ENCODE measurements at regions not wholly inside any gene's neighbourhood (a gene's known extent, or its start where the extent isn't known, plus 50 kb on each side); places are given as distances from the start of the nearest gene placed in this dataset.

DNA sequence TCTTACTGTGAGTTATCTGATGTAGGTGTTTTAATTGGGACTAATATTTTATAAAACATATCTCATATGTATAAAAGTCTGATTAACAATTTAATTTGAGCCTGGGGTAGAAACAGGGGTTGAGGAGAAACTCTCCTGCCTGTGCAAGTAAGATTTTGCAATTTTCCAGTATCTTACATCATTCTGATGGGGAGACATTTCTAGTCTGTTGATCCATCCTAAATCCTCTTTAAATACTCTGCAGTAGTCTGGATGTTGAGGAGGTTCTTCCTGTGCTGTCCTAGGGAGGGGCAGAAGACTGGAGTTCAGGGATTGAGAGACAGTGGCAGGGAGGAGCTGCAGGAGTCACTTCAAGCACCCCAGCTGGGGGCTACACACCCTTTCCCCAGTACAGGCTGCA lies 287.8 kb downstream of the ADGRD1 start:
- Histone ChIP-seq H4K91ac (replicated peaks; ENCODE audit: insufficient read length, low read length) (no peak overlapping the region), H2BK15ac (ENCODE audit: low read length) (no peak overlapping the region), H3K27me3 (replicated peaks in 1 of 4; ENCODE audit: control insufficient read depth in 3 of 4, extremely low read depth in 1 of 4, insufficient read depth in 3 of 4, low read length in 3 of 4) (peaks cover 0 to 2% (median 1%) of the 10 kb centered on the region in 4 experiments; a peak in 3 of 7 replicates), H3K14ac (ENCODE audit: insufficient read length) (no peak overlapping the region), H4K5ac (ENCODE audit: insufficient read length, low read depth, low read length) (no peak overlapping the region), H3K36me3 (ENCODE audit: control insufficient read depth in 2 of 4, insufficient read depth in 4 of 4, low read length in 3 of 4) (no peaks in the 10 kb centered on the region), H2BK120ac (replicated peaks; ENCODE audit: low read depth, low read length) (no peak overlapping the region), H3K4me3 (ENCODE audit: extremely low read depth in 1 of 4, insufficient read depth in 2 of 4, low read depth in 3 of 4, low read length in 4 of 4) (no peak overlapping the region), H3K23me2 (ENCODE audit: low read depth, low read length) (no peaks in the 10 kb centered on the region), H3K9me3 (ENCODE audit: insufficient read depth in 2 of 2, low read depth in 1 of 2, low read length in 1 of 2) (peaks cover 5 to 7% of the 10 kb centered on the region in 2 experiments; a peak in 3 of 4 replicates), H3K4me1 (replicated peaks in 1 of 4; ENCODE audit: control insufficient read depth in 3 of 4, insufficient read depth in 4 of 4, low read length in 3 of 4) (no peaks in the 10 kb centered on the region), H4K20me1 (replicated peaks in 1 of 2; ENCODE audit: control insufficient read depth in 1 of 2, insufficient read depth in 2 of 2, low read length in 2 of 2) (no peaks in the 10 kb centered on the region), H3K9ac (replicated peaks in 1 of 4; ENCODE audit: extremely low read depth in 1 of 4, low read depth in 3 of 4, low read length in 3 of 4) (no peak overlapping the region), H2AFZ (ENCODE audit: low read length) (no peak overlapping the region), H3K79me2 (ENCODE audit: control insufficient read depth in 1 of 2, insufficient read depth in 2 of 2, low read length in 2 of 2) (no peaks in the 10 kb centered on the region), H2AK5ac (ENCODE audit: low read depth, low read length) (no peak overlapping the region), H3K79me1 (ENCODE audit: low read depth, low read length) (no peaks in the 10 kb centered on the region), H3K56ac (replicated peaks; ENCODE audit: insufficient read length, low read depth, low read length) (no peak overlapping the region), H3K4ac (replicated peaks; ENCODE audit: insufficient read length, low read depth, low read length) (no peak overlapping the region), H3K27ac (ENCODE audit: low read depth, low read length) (no peak overlapping the region), H3K18ac (ENCODE audit: extremely low read depth, low read length) (no peak overlapping the region), H2BK12ac (ENCODE audit: low read depth, low read length) (no peak overlapping the region), H2BK20ac (ENCODE audit: low read length) (no peak overlapping the region), H4K8ac (ENCODE audit: extremely low read depth, insufficient read depth, low read length) (no peak overlapping the region), H3K23ac (ENCODE audit: insufficient read length) (no peak overlapping the region), H2BK5ac (ENCODE audit: low read depth, low read length) (no peak overlapping the region), H3K4me2 (ENCODE audit: insufficient read depth in 1 of 2, low read depth in 2 of 2, low read length in 2 of 2) (no peak overlapping the region)
- no peak for TF ChIP-seq YY1 (IDR thresholded peaks at IDR 0.05; ENCODE audit: low read depth, low read length)
- TF ChIP-seq TAF1 (IDR thresholded peaks at IDR 0.05; ENCODE audit: low read depth, low read length) = no peak
- TF ChIP-seq JUN (IDR thresholded peaks at IDR 0.05; ENCODE audit: low read depth, low read length) = no peak
- no peak for TF ChIP-seq SP4 (IDR thresholded peaks at IDR 0.05; ENCODE audit: low read length)
- no peak for TF ChIP-seq HDAC2 (IDR thresholded peaks at IDR 0.05; ENCODE audit: borderline replicate concordance in 1 of 2, low read depth in 2 of 2, low read length in 2 of 2)
- TF ChIP-seq GABPA (IDR thresholded peaks at IDR 0.05; ENCODE audit: borderline replicate concordance, insufficient read depth, low read length) = no peak
- TF ChIP-seq FOSL1 (IDR thresholded peaks at IDR 0.05; ENCODE audit: insufficient read depth, low read depth, low read length) = no peak
- no peak for TF ChIP-seq ASH2L (IDR thresholded peaks at IDR 0.05; ENCODE audit: low read length)
- TF ChIP-seq CREB1 (IDR thresholded peaks at IDR 0.05) = no peak
- TF ChIP-seq BRCA1 (IDR thresholded peaks at IDR 0.05; ENCODE audit: low read depth, low read length) = no peak
- no peak for TF ChIP-seq TEAD4 (IDR thresholded peaks at IDR 0.05; ENCODE audit: low read depth, low read length)
- no peak for TF ChIP-seq BCL11A (IDR thresholded peaks at IDR 0.05; ENCODE audit: low read depth in 2 of 2, low read length in 2 of 2)
- TF ChIP-seq, protein P1, sequence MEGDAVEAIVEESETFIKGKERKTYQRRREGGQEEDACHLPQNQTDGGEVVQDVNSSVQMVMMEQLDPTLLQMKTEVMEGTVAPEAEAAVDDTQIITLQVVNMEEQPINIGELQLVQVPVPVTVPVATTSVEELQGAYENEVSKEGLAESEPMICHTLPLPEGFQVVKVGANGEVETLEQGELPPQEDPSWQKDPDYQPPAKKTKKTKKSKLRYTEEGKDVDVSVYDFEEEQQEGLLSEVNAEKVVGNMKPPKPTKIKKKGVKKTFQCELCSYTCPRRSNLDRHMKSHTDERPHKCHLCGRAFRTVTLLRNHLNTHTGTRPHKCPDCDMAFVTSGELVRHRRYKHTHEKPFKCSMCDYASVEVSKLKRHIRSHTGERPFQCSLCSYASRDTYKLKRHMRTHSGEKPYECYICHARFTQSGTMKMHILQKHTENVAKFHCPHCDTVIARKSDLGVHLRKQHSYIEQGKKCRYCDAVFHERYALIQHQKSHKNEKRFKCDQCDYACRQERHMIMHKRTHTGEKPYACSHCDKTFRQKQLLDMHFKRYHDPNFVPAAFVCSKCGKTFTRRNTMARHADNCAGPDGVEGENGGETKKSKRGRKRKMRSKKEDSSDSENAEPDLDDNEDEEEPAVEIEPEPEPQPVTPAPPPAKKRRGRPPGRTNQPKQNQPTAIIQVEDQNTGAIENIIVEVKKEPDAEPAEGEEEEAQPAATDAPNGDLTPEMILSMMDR (IDR thresholded peaks at IDR 0.05; ENCODE audit: control extremely low read depth in 1 of 3, insufficient read depth in 1 of 3, low read depth in 1 of 3, low read length in 3 of 3) = no peak
- TF ChIP-seq RBBP5 (IDR thresholded peaks at IDR 0.05; ENCODE audit: borderline replicate concordance, low read depth, low read length) = no peak
- DNase-seq (ENCODE audit: low read depth in 1 of 2, low spot score in 2 of 2) (no peak), FAIRE-seq (no peak)
- CTCF ChIA-PET (ENCODE audit: partially characterized antibody) = interaction anchor here (1.4 to 1.8 kb wide), 2 partner anchors 11 to 13 kb away, joined by 3 to 6 read pairs; no protein-coding TSS in a partner anchor
- POLR2A ChIA-PET (ENCODE audit: partially characterized antibody) = no interaction called here

Data from H1 (cell line).